DMS79 (cell line): ENCODE measurements at regions not wholly inside any gene's neighbourhood (a gene's known extent, or its start where the extent isn't known, plus 50 kb on each side); places are given as distances from the start of the nearest gene placed in this dataset.
A peak's percentile ranks its signal among the peaks of the same experiment; 100 is the strongest.

Experiments used
- DNase-seq: peaks from one replicate; lab custom pipeline; 2025; lab: John Stamatoyannopoulos, UW

- no peak for DNase-seq
Measured at GRCh38 chr11:33615751-33616150, 84.9 kb downstream of the C11orf91 start.

DNA sequence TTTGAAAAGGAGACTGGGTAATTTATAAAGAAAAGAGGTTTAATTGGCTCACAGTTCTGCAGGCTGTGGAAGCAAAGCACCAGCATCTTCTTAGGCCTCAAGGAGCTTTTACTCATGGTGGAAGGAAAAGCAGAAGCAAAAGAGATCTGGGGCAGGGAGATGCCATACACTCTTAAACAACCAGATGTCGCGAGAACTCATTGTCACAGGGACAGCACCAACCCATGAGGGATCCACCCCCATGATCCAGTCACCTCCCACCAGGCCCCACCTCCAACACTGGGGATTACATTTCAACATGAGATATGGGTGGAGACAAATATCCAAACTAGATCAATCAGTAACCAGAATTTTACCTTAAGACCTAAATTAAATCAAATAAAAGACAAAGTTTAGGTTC lies 87.2 kb downstream of the C11orf91 start:
- no peak for DNase-seq

- DNase-seq: no peak
Measured at GRCh38 chr11:33610903-33611302, 89.7 kb downstream of the C11orf91 start.

- DNase-seq: no peak
Measured at GRCh38 chr11:33608386-33608785, 92.2 kb downstream of the C11orf91 start.

DNA sequence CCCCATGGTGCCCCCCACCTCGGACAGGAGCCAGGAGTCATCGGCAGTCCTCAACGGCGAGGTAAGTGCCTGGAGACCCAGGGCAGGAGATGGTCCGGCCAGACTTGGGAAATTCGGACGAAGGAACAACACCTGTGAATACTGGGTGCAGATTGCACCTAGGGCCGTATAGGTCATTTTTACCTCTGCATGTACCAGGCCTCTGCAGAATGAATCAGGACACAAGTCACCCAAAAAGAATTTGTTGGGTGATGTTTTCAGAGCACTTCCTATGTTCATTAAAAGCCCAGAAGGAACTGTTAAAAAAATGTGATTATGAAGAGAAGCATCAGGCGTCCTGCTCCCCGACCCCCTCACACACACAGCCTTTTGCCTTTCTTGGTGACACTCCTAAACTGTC lies 93.9 kb downstream of the C11orf91 start:
- DNase-seq: no peak

- DNase-seq: no peak
Measured at GRCh38 chr11:33605703-33606102, 94.9 kb downstream of the C11orf91 start.

DNA sequence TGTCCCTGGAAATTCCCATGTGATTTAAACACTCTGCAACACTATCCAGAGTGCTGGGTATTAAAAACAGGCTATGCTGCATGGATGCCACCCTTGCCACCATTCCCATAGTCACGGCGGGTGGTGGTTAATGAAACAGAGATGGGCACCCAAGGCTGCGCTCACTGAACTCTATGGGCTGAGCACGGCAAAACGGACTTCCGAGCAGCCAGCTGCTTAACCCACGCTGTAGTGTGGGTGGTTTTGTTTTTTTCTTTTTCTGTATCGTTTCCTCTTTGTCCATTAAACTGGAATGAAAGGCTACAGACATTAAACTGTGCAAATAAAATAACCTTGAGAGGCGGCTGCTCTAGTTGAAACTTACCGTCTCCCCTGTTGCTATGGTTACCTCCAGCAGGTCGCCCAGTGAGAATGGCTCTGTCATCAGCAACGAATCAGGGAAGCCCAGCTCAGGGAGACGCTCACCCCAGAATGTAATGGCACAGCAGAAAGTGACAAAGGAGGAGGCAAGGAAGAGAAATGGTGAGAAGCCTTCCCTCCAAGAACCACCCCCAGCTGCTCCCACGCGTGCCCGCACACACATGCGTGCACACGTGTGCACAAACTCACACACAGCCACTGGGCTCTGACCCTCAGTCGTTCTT lies 102.1 kb downstream of the C11orf91 start:
- DNase-seq: peak; percentile 86

DNA sequence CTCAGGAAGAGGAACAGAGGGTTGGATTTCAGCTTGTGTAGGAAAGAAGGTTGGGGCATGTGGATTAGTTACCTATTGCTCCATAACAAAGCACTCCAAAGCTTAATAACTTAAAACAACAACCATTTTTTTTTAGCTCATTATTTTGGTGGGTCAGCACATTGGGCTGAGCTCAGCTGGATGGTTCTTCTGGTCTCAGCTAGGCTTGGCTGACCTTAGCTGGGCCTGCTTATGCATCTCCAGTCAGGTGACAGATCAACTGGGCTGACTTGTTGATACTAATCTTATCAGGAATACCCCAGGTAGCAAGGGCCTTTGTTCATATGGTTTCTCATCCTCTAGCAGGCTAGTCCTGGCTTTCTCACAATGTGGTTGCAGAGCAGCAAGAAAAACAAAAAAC lies 106.4 kb downstream of the C11orf91 start:
- DNase-seq: no peak

GRCh38 chr11:33590441-33590840 lies 110.2 kb downstream of the C11orf91 start:
- DNase-seq: no peak

- DNase-seq: no peak
Measured at GRCh38 chr11:33588056-33588455, 112.6 kb downstream of the C11orf91 start.

GRCh38 chr11:33585586-33586209 lies 114.9 kb downstream of the C11orf91 start:
- no peak for DNase-seq

- no peak for DNase-seq
Measured at GRCh38 chr11:33582636-33583325, 117.8 kb downstream of the C11orf91 start.

DNA sequence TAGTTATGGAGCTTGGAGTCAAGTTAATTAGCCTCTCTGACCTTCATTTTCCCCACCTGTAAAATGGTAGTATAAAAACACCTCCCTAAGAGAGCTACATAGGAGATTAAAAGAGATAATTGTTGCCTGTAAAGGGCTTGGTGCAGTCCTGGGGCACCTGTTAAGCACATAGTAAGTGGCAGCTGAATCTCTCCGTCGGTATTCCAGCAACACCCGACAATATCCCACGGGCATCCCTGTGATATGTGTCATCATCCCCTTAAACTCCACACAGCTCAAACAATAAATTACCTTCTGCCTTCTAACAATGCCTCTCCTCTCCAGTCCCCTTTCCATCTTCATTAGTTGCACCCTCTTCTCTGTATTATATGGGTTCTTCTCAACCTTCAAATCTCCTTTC lies 121.5 kb downstream of the C11orf91 start:
- DNase-seq: no peak

DNA sequence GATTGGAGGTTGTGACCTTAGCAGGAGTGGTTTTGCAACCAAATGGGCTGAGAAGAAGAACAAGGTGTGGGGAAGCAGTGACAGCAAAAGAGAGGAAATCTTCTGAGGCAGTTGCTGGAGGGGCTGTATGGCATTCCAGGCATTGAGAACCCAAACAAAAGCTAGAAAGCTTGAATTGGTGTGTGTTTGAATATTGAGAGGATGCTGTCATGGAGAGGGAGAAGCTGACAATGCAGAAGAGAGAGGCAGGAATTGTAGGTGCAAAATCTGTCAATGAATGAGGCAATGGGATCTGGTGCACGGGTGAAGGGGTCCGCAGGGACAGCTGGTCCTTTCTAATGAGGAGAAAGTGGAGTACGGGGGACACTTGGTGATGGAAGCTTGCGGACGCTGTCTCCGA lies 123.4 kb downstream of the C11orf91 start:
- DNase-seq: no peak

DNA sequence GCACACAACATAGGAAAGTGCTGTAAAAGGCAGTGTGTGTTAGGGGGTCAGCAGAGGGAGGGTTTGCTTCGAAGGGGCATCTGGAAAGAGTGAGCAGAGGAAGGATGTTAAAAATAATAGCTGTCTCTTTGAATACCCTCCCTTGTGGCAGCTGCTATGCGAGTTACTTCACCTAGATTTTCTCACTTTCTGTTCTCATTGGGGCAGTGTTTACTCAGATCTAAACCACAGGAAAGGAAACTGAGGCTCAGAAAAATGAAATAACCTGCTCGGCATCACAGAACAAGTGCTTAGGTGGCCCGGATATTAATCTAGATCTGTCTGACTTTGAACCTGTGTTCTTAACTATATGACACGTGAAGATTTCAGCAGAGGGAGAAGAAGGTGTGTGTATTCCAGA lies 125.3 kb downstream of the C11orf91 start:
- no peak for DNase-seq

- no peak for DNase-seq
Measured at GRCh38 chr11:33574331-33574730, 126.3 kb downstream of the C11orf91 start.

DNA sequence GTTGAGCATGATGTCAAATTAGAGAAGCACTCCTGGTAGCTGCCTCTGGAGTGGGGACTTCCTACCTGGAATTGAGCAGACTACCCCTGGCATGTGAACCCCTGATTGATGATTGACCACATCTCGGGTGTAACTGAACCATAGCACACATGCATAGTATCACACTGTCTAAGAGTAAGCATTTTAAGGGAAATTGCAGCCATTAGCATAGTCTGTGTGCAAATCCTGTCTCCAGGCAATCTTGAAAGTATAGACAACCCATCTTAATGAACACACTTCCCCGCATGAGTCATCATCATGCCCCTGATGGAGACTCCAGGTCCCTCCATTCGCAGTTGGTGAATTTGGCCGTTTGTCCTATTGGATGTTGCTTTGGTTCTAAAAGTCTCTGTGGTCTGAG lies 131.3 kb downstream of the C11orf91 start:
- DNase-seq: no peak

- no peak for DNase-seq
Measured at GRCh38 chr11:33567004-33567403, 133.6 kb downstream of the C11orf91 start.

- no peak for DNase-seq
Measured at GRCh38 chr11:33564856-33565453, 135.7 kb downstream of the C11orf91 start.

- DNase-seq: no peak
Measured at GRCh38 chr11:33560729-33561128, 139.9 kb downstream of the C11orf91 start.

GRCh38 chr11:33559567-33559966 lies 141.1 kb downstream of the C11orf91 start:
- no peak for DNase-seq

DNA sequence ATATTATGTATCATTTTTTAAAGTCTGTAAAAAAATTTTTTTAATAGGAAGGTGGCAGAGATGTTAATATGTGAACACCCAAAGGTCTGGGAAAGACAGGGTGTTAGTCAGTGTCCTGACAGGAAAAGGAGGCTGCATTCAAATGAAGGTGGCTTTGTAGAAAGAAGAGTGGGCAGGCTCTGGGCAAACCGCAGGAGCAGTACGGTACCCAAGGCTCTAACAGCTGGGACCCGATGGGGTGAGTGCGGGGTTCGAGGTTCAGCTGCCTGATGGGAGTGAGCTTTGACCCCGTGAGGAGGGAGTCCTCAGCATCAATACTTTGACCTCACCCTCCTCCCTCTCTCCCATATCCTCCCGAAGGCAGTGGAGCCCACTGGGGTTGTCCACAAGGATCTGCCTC lies 142.5 kb downstream of the C11orf91 start:
- DNase-seq: no peak

DNA sequence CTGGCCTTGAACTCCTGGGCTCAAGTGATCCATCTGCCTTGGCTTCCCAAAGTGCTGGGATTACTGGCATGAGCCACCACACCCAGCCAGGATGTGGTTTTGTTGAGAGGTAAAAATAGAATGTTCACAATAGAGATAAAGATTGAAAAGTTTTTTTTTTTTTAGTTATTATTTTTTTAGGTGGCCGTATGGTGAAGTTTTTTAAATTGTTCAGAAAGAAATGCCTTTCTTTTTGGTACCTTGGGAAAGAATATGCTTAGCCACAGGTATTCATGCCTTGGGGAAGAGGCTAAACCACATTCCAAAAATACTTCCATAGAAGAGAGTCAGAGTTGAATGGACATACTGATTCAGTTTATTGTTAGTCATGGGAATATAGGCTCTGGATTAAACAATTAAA lies 143.4 kb downstream of the C11orf91 start:
- no peak for DNase-seq
